KMS-11 (cell line): ENCODE measurements at regions not wholly inside any gene's neighbourhood (a gene's known extent, or its start where the extent isn't known, plus 50 kb on each side); places are given as distances from the start of the nearest gene placed in this dataset.

Source experiments
- H2AFZ ChIP-seq: fragments of 200-600 bp; sonication (generic); 2 replicates; pipeline ENCODE4 v1.6.1; 2016; ENCODE audit warnings: antibody characterized with exemption, mixed run types, low read depth
- H3K27ac ChIP-seq: fragments of 200-600 bp; sonication (generic); 2 replicates; pipeline ENCODE4 v1.6.1; 2016; ENCODE audit warnings: mild to moderate bottlenecking, mixed run types
- H3K27me3 ChIP-seq: fragments of 200-600 bp; sonication (generic); 2 replicates; pipeline ENCODE4 v1.6.1; 2017; ENCODE audit warnings: mild to moderate bottlenecking, low read depth, mixed run types, moderate library complexity; ENCODE audit not compliant: insufficient read depth
- H3K36me3 ChIP-seq: fragments of 200-600 bp; sonication (generic); 2 replicates; pipeline ENCODE4 v1.6.1; 2017; ENCODE audit warnings: mild to moderate bottlenecking, mixed run types; ENCODE audit not compliant: insufficient read depth
- H3K4me1 ChIP-seq: fragments of 200-600 bp; sonication (generic); 2 replicates; pipeline ENCODE4 v1.6.1; 2016; ENCODE audit warnings: mild to moderate bottlenecking, low read depth, mixed run types; ENCODE audit not compliant: poor library complexity, severe bottlenecking
- H3K4me2 ChIP-seq: fragments of 200-600 bp; sonication (generic); 2 replicates; pipeline ENCODE4 v1.7.0; 2016; ENCODE audit warnings: mild to moderate bottlenecking, mixed run types
- H3K4me3 ChIP-seq: fragments of 200-600 bp; sonication (generic); IDR thresholded peaks from 2 replicates; pipeline ENCODE4 v1.6.1; 2017; ENCODE audit warnings: low read depth, low read length, mixed read lengths; ENCODE audit not compliant: insufficient read depth
- H3K79me2 ChIP-seq: fragments of 200-600 bp; sonication (generic); 2 replicates; pipeline ENCODE4 v1.6.1; 2016; ENCODE audit warnings: low read depth, mixed run types; ENCODE audit not compliant: insufficient read depth
- H3K9ac ChIP-seq: fragments of 200-600 bp; sonication (generic); 2 replicates; pipeline ENCODE4 v1.6.1; 2016; ENCODE audit warnings: mild to moderate bottlenecking, mixed run types
- H4K20me1 ChIP-seq: fragments of 200-600 bp; sonication (generic); 2 replicates; pipeline ENCODE4 v1.6.1; 2016; ENCODE audit warnings: mild to moderate bottlenecking, mixed run types; ENCODE audit not compliant: insufficient read depth
- TF ChIP-seq, protein P1 (sequence below): fragments of 200-600 bp; sonication (generic); conservative IDR thresholded peaks from 2 replicates; pipeline ENCODE4 v1.6.1; 2017; ENCODE audit warnings: low read depth, mild to moderate bottlenecking, antibody characterized with exemption, low read length, moderate library complexity, mixed read lengths

DNA sequence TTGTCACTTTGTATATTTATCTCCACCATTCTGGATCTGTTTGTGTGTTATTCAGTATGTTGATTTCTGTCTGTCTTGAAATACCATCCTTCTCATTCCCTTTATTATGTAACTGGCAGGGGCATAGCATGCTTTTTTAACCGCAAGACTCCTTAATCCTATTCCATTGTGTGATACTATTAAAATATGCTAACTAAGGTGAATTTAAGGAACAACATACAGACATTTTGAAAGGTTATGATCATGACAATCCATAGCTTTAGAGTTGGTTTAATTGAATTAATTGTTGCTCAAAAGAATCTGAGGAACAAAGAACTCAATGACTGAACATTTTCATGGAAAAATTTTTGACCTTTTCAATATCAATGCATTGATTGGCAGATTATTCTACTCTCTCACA is 677.3 kb upstream of the ROBO1 start:
- Histone ChIP-seq H3K27me3 (no peaks in the 10 kb centered on the region), H2AFZ (no peak overlapping the region)

DNA sequence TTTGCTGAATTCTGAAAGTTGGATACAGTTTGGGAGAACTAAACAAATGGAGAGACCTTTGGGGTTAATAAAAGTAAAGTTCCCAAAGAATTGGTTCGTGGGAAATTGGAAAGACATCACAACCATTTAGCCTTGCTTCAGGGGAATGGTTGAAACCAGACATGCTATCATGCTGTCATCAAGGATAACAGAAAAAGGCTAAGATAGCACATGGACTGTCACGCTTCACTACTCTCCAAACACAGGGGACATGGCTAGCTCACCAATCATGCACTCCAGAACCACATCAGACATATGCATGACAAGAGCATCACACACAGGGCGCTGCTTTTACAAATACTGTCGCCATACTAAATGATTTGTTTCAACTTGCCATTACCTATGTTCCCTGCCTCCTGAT is 671.7 kb upstream of the ROBO1 start:
- Histone ChIP-seq H2AFZ (no peak overlapping the region), H3K79me2 (no peaks in the 10 kb centered on the region), H3K36me3 (no peaks in the 10 kb centered on the region), H3K27me3 (no peaks in the 10 kb centered on the region), H3K4me3 (no peak overlapping the region), H3K4me1 (peaks cover 3% of the 10 kb centered on the region), H4K20me1 (no peaks in the 10 kb centered on the region), H3K9ac (no peak overlapping the region), H3K27ac (no peak overlapping the region), H3K4me2 (no peak overlapping the region)
- TF ChIP-seq, protein P1, sequence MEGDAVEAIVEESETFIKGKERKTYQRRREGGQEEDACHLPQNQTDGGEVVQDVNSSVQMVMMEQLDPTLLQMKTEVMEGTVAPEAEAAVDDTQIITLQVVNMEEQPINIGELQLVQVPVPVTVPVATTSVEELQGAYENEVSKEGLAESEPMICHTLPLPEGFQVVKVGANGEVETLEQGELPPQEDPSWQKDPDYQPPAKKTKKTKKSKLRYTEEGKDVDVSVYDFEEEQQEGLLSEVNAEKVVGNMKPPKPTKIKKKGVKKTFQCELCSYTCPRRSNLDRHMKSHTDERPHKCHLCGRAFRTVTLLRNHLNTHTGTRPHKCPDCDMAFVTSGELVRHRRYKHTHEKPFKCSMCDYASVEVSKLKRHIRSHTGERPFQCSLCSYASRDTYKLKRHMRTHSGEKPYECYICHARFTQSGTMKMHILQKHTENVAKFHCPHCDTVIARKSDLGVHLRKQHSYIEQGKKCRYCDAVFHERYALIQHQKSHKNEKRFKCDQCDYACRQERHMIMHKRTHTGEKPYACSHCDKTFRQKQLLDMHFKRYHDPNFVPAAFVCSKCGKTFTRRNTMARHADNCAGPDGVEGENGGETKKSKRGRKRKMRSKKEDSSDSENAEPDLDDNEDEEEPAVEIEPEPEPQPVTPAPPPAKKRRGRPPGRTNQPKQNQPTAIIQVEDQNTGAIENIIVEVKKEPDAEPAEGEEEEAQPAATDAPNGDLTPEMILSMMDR, result no peak

More for the DNA sequence above, 677.3 kb upstream of the ROBO1 start:
- Histone ChIP-seq H3K79me2 (no peaks in the 10 kb centered on the region), H3K4me2 (no peak overlapping the region), H3K27ac (no peak overlapping the region), H3K4me3 (no peak overlapping the region), H3K4me1 (no peaks in the 10 kb centered on the region), H3K9ac (no peak overlapping the region), H4K20me1 (no peaks in the 10 kb centered on the region), H3K36me3 (no peaks in the 10 kb centered on the region)
- TF ChIP-seq, protein P1, result no peak

GRCh38 chr3:80434366-80434765 is 666.6 kb upstream of the ROBO1 start:
- Histone ChIP-seq H4K20me1 (no peaks in the 10 kb centered on the region), H3K9ac (no peak overlapping the region), H2AFZ (no peak overlapping the region), H3K4me1 (peaks cover 2% of the 10 kb centered on the region), H3K4me3 (no peak overlapping the region), H3K79me2 (no peaks in the 10 kb centered on the region), H3K27ac (no peak overlapping the region), H3K4me2 (no peak overlapping the region), H3K36me3 (no peaks in the 10 kb centered on the region), H3K27me3 (no peaks in the 10 kb centered on the region)
- TF ChIP-seq, protein P1, result no peak

DNA sequence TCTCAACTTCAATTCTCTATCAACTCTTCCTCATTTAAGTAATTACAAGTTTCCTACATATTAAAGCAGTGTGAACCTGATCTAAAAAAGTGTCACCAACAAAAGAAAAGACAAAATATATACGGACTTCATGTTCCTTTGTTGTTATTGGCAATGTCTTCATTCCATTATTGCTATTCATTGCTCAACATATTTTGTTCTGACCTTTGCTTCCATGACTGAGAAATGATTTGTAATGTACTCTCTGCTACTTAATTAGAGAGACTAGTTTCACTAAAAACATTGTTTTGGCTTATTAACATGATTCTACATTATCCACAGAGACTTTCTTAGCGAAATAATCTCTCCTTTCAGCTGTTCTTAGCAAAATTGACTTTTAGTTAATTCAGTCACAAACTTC is 657.2 kb upstream of the ROBO1 start:
- no peaks in the 10 kb centered on the region for H4K20me1 ChIP-seq

More for the DNA sequence above, 657.2 kb upstream of the ROBO1 start:
- no peak overlapping the region for H3K4me2 ChIP-seq
- no peaks in the 10 kb centered on the region for H3K36me3 ChIP-seq
- H3K9ac ChIP-seq, result no peak overlapping the region
- H2AFZ ChIP-seq, result no peak overlapping the region
- H3K4me3 ChIP-seq, result no peak overlapping the region
- no peaks in the 10 kb centered on the region for H3K4me1 ChIP-seq
- no peak overlapping the region for H3K27ac ChIP-seq
- TF ChIP-seq, protein P1, result no peak
- no peaks in the 10 kb centered on the region for H3K79me2 ChIP-seq
- no peaks in the 10 kb centered on the region for H3K27me3 ChIP-seq
